Lung (tissue), 11 donors: ENCODE measurements at regions not wholly inside any gene's neighbourhood (a gene's known extent, or its start where the extent isn't known, plus 50 kb on each side); places are given as distances from the start of the nearest gene placed in this dataset.

Experiments
- ATAC-seq: fragments of 200-7000 bp; cut with Tn5 transposase; one replicate; pipeline ENCODE4 v1.9.1; 2020; ENCODE audit warnings: moderate number of reproducible peaks; ENCODE audit not compliant: insufficient read depth, low FRiP score
- DNase-seq, 3 donors: peaks; one replicate each; pipeline ENCODE4 v3.0.0-alpha.2; 2013 to 2017
- H3K27ac ChIP-seq, 2 donors: one replicate each; pipeline ENCODE4 v1.5.1; 2013; ENCODE audit warnings: mild to moderate bottlenecking in 2 of 2, moderate library complexity in 2 of 2, control low read depth in 1 of 2, inconsistent platforms in 1 of 2, low read depth in 1 of 2, low read length in 1 of 2
- H3K27me3 ChIP-seq, 3 donors: one replicate each; pipeline ENCODE4 v1.5.1; 2013; ENCODE audit warnings: low read length in 2 of 3; ENCODE audit not compliant: control insufficient read depth in 3 of 3, insufficient read depth in 3 of 3
- H3K36me3 ChIP-seq, 4 donors: one replicate each; pipeline ENCODE4 v1.5.1; 2013; ENCODE audit warnings: low read length in 4 of 4, mild to moderate bottlenecking in 1 of 4, moderate library complexity in 1 of 4; ENCODE audit not compliant: control insufficient read depth in 4 of 4, insufficient read depth in 4 of 4
- H3K4me1 ChIP-seq, 5 donors: one replicate each; pipeline ENCODE4 v1.5.1; 2013; ENCODE audit warnings: low read length in 5 of 5, mild to moderate bottlenecking in 2 of 5, moderate library complexity in 1 of 5; ENCODE audit not compliant: control insufficient read depth in 5 of 5, insufficient read depth in 5 of 5
- H3K4me3 ChIP-seq: one replicate; pipeline ENCODE4 v1.5.1; 2013; ENCODE audit warnings: mild to moderate bottlenecking, control low read depth, moderate library complexity
- H3K9ac ChIP-seq, 2 donors: one replicate each; pipeline ENCODE4 v1.5.1; 2013; ENCODE audit warnings: low read length in 2 of 2, control low read depth in 1 of 2; ENCODE audit not compliant: insufficient read depth in 1 of 2
- H3K9me3 ChIP-seq, 4 donors: one replicate each; pipeline ENCODE4 v1.5.1; 2013; ENCODE audit warnings: low read length in 3 of 4, mild to moderate bottlenecking in 1 of 4, moderate library complexity in 1 of 4; ENCODE audit not compliant: control insufficient read depth in 4 of 4, insufficient read depth in 3 of 4
- CTCF ChIP-seq: IDR thresholded peaks from 2 replicates; pipeline ENCODE4 v1.5.1; 2012; ENCODE audit warnings: mild to moderate bottlenecking; ENCODE audit errors: control extremely low read depth, extremely low read depth
- WGBS, 2 donors: extraction: QIAGEN DNeasy Blood & Tissue Kit; methylation state at CpG; one replicate each; pipeline ENCODE4 v1.1.7; 2013; 5-methylcytosine and 5-hydroxymethylcytosine counted together
- donor health status: control.
- donor health status: control.
- donor health status: Bipolar disorder and iron deficiency.
- donor health status: healthy.
- donor health status: DM: yes; HTN: yes; CAD: no.

- no peak for TF ChIP-seq CTCF
Observed at GRCh38 chr21:32137266-32137665, 141.6 kb downstream of the MIS18A start.

GRCh38 chr21:32136546-32136945 lies 142.3 kb downstream of the MIS18A start:
- H3K4me3 ChIP-seq = no peak overlapping the region
- no peak for TF ChIP-seq CTCF
- H3K9me3 ChIP-seq = peaks cover 0 to 6% (median 3%) of the 10 kb centered on the region in 4 donors
- no peaks in the 10 kb centered on the region for H3K27me3 ChIP-seq
- no peak overlapping the region for H3K9ac ChIP-seq
- H3K27ac ChIP-seq = no peak overlapping the region
- ATAC-seq = no peak
- no peak for DNase-seq
- peaks cover 0 to 13% (median 0%) of the 10 kb centered on the region in 5 donors for H3K4me1 ChIP-seq
- H3K36me3 ChIP-seq = no peaks in the 10 kb centered on the region
- 90% methylated on average over 7 of the region's 7 CpGs for WGBS, 2 donors

More at GRCh38 chr21:32137266-32137665, 141.6 kb downstream of the MIS18A start:
- no peak for ATAC-seq
- 29 to 60% methylated on average over 2 of the region's 2 CpGs for WGBS, 2 donors
- DNase-seq = no peak
- Histone ChIP-seq H3K27ac (no peak overlapping the region), H3K36me3 (no peaks in the 10 kb centered on the region), H3K4me1 (peaks cover 0 to 13% (median 0%) of the 10 kb centered on the region in 5 donors), H3K9me3 (peaks cover 0 to 7% (median 3%) of the 10 kb centered on the region in 4 donors), H3K4me3 (no peak overlapping the region), H3K27me3 (no peaks in the 10 kb centered on the region), H3K9ac (no peak overlapping the region)

- no peak overlapping the region for H3K27ac ChIP-seq
- H3K9ac ChIP-seq = no peak overlapping the region
- H3K27me3 ChIP-seq = no peaks in the 10 kb centered on the region
- no peak overlapping the region for H3K4me3 ChIP-seq
- no peak for TF ChIP-seq CTCF
- no peaks in the 10 kb centered on the region for H3K36me3 ChIP-seq
- whole genome bisulfite sequencing, 2 donors = 56 to 64% methylated on average over 16 of the region's 16 CpGs
- peaks cover 0 to 6% (median 3%) of the 10 kb centered on the region in 4 donors for H3K9me3 ChIP-seq
- no peak for ATAC-seq
- H3K4me1 ChIP-seq = peaks cover 0 to 13% (median 0%) of the 10 kb centered on the region in 5 donors
- DNase-seq = no peak
Observed at GRCh38 chr21:32135401-32136363, 143.2 kb downstream of the MIS18A start.
